ENCODE measurements at regions not wholly inside any gene's neighbourhood (a gene's known extent, or its start where the extent isn't known, plus 50 kb on each side); places are given as distances from the start of the nearest gene placed in this dataset.

GRCh38 chr4:130814896-130815295 lies 1718.9 kb downstream of the C4orf33 start:
- Histone ChIP-seq H3K27ac (no peak overlapping the region), H3K9me3 (no peaks in the 10 kb centered on the region), H3K4me3 (no peak overlapping the region), H3K27me3 (no peaks in the 10 kb centered on the region), H3K4me1 (no peaks in the 10 kb centered on the region), H3K36me3 (no peaks in the 10 kb centered on the region)
- TF ChIP-seq CTCF (IDR thresholded peaks at IDR 0.05) (no peak), POLR2A (IDR thresholded peaks at IDR 0.05) (no peak)
- DNase-seq (no peak), ATAC-seq (no peak)
- intact Hi-C loops (cut with DNase I) = no loop called here

- no peak overlapping the region for H3K27ac ChIP-seq
- ATAC-seq = no peak
- no peak for DNase-seq
- WGBS (ENCODE audit: insufficient coverage, low coverage, low lambda C conversion rate, missing lambda C conversion rate) = 8% methylated on average over 1 of the region's 1 CpG
- no peaks in the 10 kb centered on the region for H3K9me3 ChIP-seq
- H3K4me3 ChIP-seq = no peak overlapping the region
- intact Hi-C loops (cut with DNase I) = no loop called here
- no peaks in the 10 kb centered on the region for H3K36me3 ChIP-seq
- no peaks in the 10 kb centered on the region for H3K4me1 ChIP-seq
- TF ChIP-seq CTCF (IDR thresholded peaks at IDR 0.05) (no peak), POLR2A (IDR thresholded peaks at IDR 0.05) (no peak)
- H3K27me3 ChIP-seq = no peaks in the 10 kb centered on the region
Measured at GRCh38 chr4:130820448-130820847, 1724.5 kb downstream of the C4orf33 start.

- no peak for ATAC-seq
- no peak overlapping the region for H3K27ac ChIP-seq
- no peak overlapping the region for H3K4me3 ChIP-seq
- intact Hi-C loops (cut with DNase I) = no loop called here
- 82% methylated on average over 2 of the region's 2 CpGs for WGBS (ENCODE audit: insufficient coverage, low coverage, low lambda C conversion rate, missing lambda C conversion rate)
- no peaks in the 10 kb centered on the region for H3K27me3 ChIP-seq
- H3K4me1 ChIP-seq = no peaks in the 10 kb centered on the region
- TF ChIP-seq CTCF (IDR thresholded peaks at IDR 0.05) = no peak
- no peaks in the 10 kb centered on the region for H3K9me3 ChIP-seq
- no peak for DNase-seq
- H3K36me3 ChIP-seq = no peaks in the 10 kb centered on the region
Measured at GRCh38 chr4:130825284-130825683, 1729.3 kb downstream of the C4orf33 start.

GRCh38 chr4:130850019-130850524 lies 1754.1 kb downstream of the C4orf33 start:
- 31% methylated on average over 5 of the region's 5 CpGs for WGBS (ENCODE audit: insufficient coverage, low coverage, low lambda C conversion rate, missing lambda C conversion rate)

More at GRCh38 chr4:130850019-130850524, 1754.1 kb downstream of the C4orf33 start:
- Histone ChIP-seq H3K4me3 (peak overlapping the region in 1 of 3 donors; percentile 26), H3K36me3 (no peaks in the 10 kb centered on the region), H3K9me3 (no peaks in the 10 kb centered on the region), H3K27ac (no peak overlapping the region), H3K4me1 (peaks cover 0 to 22% (median 0%) of the 10 kb centered on the region in 4 donors), H3K27me3 (no peaks in the 10 kb centered on the region)
- peak; percentile 36 to 72 (median 42) for ATAC-seq
- no peak for DNase-seq
- intact Hi-C loops (cut with DNase I) = no loop called here
- no peak for TF ChIP-seq CTCF (IDR thresholded peaks at IDR 0.05)
- no peak for TF ChIP-seq POLR2A (IDR thresholded peaks at IDR 0.05)

Data from right lobe of liver (tissue), 6 donors.